ENCODE measurements at regions not wholly inside any gene's neighbourhood (a gene's known extent, or its start where the extent isn't known, plus 50 kb on each side); places are given as distances from the start of the nearest gene placed in this dataset.

DNA sequence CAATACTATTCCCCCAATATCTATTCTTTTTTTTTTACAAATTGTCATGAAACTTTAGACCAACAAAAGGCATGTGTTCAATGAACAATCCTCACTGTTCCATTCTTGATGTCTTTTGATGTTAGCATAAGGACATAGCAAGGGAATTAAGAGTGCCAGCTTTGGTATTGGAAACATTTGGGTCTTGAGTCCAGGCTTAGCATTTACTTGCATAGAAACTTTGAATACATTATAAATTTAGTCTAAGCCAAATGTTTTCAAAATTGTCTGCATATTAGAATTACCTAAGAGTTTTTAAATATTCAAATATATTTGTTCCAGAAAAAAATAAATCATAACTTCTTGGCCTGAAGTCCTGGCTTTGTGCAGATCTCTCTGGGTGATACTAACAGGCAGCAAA is 406.5 kb downstream of the LRFN5 start:
- TF ChIP-seq, protein P1, sequence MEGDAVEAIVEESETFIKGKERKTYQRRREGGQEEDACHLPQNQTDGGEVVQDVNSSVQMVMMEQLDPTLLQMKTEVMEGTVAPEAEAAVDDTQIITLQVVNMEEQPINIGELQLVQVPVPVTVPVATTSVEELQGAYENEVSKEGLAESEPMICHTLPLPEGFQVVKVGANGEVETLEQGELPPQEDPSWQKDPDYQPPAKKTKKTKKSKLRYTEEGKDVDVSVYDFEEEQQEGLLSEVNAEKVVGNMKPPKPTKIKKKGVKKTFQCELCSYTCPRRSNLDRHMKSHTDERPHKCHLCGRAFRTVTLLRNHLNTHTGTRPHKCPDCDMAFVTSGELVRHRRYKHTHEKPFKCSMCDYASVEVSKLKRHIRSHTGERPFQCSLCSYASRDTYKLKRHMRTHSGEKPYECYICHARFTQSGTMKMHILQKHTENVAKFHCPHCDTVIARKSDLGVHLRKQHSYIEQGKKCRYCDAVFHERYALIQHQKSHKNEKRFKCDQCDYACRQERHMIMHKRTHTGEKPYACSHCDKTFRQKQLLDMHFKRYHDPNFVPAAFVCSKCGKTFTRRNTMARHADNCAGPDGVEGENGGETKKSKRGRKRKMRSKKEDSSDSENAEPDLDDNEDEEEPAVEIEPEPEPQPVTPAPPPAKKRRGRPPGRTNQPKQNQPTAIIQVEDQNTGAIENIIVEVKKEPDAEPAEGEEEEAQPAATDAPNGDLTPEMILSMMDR (conservative IDR thresholded peaks at IDR 0.05; ENCODE audit: low read depth, low read length): no peak
- TF ChIP-seq EZH2phosphoT487 (IDR thresholded peaks at IDR 0.05; ENCODE audit: borderline replicate concordance, low read length): no peak

Measured in PC-3 (cell line).